GM15510 (cell line): ENCODE measurements at regions not wholly inside any gene's neighbourhood (a gene's known extent, or its start where the extent isn't known, plus 50 kb on each side); places are given as distances from the start of the nearest gene placed in this dataset.

ENCODE experiments used
- POLR2A ChIP-seq: IDR thresholded peaks from 3 replicates; pipeline ENCODE4 v1.6.1; 2011; ENCODE audit warnings: borderline replicate concordance; ENCODE audit not compliant: insufficient read length; ENCODE audit errors: extremely low read depth

DNA sequence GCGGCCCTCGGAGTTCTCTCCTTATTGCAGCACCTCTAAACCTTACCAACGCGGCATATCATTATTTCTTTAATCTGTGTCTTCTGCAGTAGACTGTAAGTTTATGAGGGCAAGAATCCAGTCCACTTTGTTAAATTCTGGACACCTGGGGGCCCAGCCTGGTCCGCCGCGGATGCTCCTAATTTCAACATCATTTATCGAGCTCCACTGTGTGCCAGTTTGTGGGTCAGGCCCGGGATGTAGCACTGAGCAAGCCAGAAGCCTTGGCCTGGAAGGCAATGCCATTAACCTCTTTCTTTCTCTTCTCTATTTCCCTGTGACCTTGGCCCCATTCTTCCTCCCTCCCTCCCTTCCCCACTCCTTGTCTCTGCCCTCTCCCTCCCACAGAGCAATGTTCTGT lies 70.6 kb upstream of the CACNA1E start:
- no peak for TF ChIP-seq POLR2A

DNA sequence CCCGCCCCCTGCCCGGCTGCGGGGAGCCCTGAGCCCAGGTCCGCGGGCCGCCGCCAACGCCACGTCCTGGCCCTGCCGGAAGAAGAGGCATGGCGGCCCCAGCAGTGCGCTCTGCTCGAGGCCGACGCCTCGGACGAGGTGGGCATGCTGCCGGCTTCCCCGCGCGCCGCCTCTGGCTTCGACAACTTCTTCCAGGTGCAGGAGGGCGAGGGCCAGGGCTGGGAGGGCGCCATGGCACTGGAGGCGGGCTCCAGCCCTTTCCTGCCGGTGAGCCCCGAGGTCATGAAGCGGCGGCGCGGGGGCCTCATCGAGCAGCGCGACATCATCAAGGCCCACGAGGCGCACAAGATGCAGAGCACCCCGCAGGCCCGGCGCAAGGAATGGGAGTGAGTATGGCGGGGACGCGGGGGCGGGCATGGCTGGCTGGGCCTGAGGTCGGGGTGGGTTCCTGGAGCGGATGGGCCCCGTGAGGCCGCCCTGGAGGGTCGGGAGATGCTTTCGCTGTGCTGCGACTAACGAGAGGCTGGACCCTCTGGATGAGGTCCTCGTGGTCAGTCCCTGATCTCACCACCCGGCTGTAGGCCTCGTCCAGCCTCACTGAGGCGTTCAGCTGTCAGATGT lies 70.0 kb upstream of the CACNA1E start:
- no peak for TF ChIP-seq POLR2A

DNA sequence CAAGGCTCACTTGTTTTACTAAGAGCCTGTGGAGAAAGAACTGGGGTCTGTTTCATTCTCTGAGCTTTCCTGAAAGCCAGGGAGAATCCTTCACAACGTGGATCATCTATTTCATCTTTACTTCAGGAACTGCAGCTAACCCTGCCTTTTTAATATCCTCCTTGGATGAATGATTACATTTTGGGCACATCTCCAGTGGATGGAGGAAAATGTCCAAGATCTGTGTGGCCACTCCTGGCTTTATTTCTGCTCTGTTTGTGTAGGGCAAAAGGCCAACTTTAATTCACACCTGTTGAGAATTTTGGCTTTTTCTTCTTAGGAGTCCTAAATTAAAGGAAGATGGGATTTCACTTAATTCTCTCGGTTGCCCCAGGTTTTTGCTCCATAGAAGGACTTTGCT lies 69.5 kb upstream of the CACNA1E start:
- no peak for TF ChIP-seq POLR2A

DNA sequence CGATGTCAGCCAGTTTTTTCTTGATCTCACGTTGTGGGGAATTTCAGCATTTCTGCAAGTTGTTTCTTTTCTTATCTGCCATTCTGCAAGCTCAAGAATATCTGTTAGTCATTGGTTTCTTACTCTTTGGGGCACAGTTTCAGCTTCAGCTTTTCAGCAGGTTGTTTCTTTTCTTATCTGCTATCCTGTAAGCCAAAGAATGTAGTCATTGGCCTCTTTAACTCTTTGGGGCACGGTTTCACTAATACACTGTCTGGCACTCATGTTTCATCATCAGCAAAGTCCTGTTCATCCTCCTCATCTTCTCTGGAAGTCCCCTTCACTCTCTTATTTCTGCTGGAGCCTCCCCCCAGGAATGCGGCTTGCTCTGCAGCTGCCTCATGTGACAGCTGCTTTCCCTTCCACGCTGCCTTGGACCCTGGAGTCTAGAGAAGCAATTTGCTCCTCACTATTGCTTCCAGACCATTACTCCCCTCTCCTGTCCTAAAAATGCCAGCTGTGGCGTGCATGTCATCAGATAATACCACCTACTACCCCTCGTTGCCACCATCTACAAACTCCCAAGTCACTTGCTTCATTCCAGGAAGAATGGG lies 67.0 kb upstream of the CACNA1E start:
- TF ChIP-seq POLR2A = no peak

- TF ChIP-seq POLR2A = no peak
Measured at GRCh38 chr1:181417915-181418314, 65.4 kb upstream of the CACNA1E start.

GRCh38 chr1:181423301-181423918 lies 59.9 kb upstream of the CACNA1E start:
- TF ChIP-seq POLR2A = no peak

- no peak for TF ChIP-seq POLR2A
Measured at GRCh38 chr1:181424786-181425403, 58.4 kb upstream of the CACNA1E start.

DNA sequence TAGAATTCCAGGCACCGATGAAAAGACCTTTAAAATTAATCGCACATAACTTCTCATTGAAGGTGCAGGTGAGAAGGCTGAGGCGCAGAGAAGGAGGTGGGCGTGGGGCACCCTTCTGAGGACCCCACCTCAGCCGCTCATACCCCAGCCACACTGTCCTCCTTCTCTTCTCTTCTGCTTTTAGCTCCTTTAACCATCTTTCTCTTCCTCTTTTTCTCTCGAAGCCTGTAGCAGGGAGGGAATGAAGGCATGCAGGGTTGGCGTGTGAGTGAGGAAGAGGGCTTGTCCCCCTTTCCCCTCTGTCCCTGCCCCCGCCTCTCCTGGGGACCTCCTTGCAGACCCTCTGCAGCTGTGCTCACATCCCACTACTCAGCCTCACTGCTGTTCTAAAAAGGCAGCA lies 57.8 kb upstream of the CACNA1E start:
- TF ChIP-seq POLR2A = no peak

GRCh38 chr1:181429462-181429861 lies 53.9 kb upstream of the CACNA1E start:
- no peak for TF ChIP-seq POLR2A

DNA sequence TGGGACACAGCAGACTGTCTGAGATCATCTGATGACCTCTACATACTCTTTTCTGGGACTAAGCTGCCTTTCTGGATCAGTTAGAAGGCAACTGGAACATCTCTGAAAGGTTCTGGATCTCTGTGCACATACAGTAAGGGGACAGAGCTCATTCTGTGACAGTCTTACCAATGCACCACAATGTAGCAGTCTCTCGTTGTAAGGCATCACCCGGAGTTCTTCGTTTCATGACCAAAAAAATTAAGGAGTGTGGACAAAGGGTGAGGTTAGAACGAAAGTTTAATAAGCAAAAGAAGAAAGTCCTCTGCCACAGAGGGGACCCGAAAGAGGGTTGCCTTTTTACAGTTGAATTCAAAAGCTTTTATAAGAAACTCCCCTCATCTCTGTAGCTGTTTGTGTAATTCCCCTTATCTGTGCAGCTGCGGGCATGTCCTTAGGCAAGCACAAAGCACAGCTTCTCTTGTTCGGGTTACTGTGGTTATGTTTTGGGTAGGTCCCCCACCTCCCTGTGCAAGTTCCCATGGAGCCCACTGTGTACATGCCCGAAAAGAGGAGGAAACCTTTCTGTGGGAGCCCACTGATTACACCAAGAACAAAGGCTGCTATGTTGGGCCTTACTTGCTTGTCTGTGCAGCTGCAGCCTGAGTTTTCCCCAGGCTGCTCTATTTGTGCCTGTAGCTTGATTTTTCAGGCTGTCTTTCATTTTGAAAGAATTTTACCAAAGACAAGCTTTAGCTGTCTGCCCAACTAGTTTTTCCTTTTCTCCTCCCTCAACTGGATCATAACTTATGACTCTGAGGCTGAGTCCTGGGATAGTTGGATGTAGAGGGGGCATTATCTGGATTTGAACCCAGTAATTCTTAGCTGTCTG lies 53.1 kb upstream of the CACNA1E start:
- no peak for TF ChIP-seq POLR2A
